T follicular helper cell (primary cell): ENCODE measurements at regions not wholly inside any gene's neighbourhood (a gene's known extent, or its start where the extent isn't known, plus 50 kb on each side); places are given as distances from the start of the nearest gene placed in this dataset.
"Not testable (repeated sequence)": the region's sequence is repeated elsewhere in the genome, so short reads cannot be mapped to it uniquely, and the experiment has no call there.

Experiments
- DNase-seq: peaks from one replicate; pipeline ENCODE4 v3.0.0-alpha.2; 2020; ENCODE audit warnings: low read depth

GRCh38 chr12:131413471-131413870, 297.4 kb upstream of the SFSWAP start:
- DNase-seq: no peak

GRCh38 chr12:131414155-131414922, 296.6 kb upstream of the SFSWAP start:
- DNase-seq: not testable (repeated sequence)

DNA sequence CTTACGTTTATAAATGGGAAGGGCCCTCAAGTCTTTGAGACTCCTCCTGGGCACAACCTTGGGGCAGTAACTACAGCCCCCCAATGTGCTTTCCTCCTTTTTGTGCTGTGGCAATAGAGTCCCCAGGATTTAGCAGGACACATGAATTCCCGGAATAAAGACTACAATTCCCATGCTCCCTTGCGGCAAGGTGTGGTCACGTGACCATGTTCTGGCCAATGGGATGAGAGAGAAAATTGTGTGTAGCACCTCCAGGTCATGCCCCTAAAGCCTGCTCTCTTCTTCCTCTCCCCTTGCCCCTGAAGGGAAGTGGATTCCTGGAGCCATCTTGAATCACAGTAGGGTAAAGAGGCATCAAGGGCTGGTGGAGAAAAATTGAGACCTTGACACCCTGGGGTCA, 295.1 kb upstream of the SFSWAP start:
- DNase-seq: no peak

DNA sequence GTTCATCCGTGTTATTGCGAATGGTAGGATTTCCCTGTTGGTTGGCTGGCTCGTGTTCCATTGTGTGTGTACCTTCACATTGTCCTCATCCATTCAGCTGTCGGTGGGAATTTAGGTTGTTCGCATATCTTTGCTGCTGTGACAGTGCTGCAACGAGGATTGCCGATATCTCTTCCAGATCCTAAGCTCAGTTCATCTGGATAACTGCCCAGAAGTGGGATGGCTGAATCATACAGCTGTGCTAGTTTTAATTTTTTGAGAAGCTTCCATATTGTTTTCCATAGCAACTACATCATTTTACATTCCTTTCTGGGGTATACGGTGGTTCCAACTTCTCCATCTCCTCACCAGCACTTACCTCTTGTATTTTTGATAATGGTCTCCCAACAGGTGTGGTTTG, 292.8 kb upstream of the SFSWAP start:
- DNase-seq: no peak

DNA sequence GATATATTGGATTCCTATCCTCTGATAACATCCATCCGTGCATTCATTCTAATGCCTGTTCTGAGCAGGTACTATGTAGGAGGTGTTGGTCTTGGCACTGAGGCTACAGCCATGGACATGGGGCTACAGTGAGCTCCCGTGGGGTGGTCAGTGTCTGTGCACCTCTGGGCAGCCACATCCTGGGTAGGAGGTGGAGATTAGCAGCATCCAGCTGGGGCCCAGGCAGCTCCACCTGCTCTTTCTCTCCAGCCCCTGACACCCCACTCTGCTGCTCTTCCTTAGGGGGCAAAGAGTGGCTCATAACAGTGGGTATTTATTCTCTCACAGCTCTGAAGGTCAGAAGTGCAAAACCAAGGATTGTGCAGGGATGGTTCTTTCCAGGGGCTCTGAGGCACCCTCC, 292.0 kb upstream of the SFSWAP start:
- no peak for DNase-seq

DNA sequence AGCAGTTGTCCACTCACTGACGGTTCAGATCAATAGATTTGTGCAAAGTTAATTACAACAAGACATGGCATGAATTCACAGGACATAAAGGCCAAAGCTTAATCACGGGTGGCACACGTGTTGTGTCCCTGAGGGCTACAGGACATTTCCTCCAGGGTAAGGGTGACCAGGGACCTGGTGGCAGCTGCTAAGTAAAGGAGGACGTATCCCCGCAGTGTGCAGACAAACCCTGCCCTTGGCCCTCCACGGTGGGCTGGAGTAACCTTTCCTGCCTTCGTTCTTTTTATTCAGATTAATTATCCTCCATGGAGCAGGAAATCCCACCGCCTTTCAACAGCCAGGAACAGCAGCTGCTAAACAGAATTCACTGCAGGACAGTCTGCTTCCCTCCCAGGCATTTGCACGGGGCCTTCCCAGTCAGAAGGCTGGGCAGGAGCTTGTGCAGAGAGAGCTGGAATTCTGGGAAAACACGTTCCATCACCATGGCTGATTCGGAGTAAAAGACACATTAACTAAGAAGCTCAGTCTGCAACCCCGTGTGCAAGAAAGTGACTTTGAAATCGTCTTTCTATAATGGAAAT, 289.9 kb upstream of the SFSWAP start:
- DNase-seq: no peak

GRCh38 chr12:131421509-131422186, 289.2 kb upstream of the SFSWAP start:
- DNase-seq: no peak

DNA sequence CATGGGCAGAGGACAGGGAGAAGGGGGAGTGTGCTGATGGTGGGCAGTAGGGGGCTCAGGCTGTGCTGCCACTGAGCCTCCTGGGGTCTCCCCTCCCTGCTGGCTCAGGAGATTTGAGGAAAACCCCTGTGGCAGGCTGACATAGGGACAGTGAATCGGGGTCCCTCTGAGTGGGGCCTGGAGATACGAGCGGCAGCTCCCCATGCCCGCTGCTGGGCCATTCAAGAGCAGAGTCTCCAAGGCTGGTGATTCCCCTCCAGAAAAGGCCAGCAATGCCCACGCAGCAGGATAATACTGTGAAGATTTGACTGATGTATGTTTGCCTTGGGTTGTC, 288.7 kb upstream of the SFSWAP start:
- no peak for DNase-seq

GRCh38 chr12:131422744-131423143, 288.1 kb upstream of the SFSWAP start:
- no peak for DNase-seq

DNA sequence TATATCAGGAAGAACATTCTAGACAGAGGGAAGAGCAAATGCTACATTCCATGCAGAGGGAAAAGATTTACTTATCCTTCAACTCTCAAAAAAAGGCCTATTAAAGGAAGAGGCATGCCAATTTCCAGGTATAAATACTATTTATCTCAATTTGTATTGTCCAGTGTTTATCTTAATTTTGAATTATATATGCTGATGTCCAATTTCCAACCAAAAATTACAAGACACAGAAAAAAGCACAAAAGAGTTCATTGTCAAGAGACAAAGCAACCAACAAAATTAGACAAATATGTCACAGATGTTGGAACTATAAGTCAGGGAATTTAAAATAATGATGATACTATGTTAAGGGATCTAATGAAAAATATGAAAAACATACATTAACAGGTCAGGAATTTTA, 286.6 kb upstream of the SFSWAP start:
- no peak for DNase-seq

DNA sequence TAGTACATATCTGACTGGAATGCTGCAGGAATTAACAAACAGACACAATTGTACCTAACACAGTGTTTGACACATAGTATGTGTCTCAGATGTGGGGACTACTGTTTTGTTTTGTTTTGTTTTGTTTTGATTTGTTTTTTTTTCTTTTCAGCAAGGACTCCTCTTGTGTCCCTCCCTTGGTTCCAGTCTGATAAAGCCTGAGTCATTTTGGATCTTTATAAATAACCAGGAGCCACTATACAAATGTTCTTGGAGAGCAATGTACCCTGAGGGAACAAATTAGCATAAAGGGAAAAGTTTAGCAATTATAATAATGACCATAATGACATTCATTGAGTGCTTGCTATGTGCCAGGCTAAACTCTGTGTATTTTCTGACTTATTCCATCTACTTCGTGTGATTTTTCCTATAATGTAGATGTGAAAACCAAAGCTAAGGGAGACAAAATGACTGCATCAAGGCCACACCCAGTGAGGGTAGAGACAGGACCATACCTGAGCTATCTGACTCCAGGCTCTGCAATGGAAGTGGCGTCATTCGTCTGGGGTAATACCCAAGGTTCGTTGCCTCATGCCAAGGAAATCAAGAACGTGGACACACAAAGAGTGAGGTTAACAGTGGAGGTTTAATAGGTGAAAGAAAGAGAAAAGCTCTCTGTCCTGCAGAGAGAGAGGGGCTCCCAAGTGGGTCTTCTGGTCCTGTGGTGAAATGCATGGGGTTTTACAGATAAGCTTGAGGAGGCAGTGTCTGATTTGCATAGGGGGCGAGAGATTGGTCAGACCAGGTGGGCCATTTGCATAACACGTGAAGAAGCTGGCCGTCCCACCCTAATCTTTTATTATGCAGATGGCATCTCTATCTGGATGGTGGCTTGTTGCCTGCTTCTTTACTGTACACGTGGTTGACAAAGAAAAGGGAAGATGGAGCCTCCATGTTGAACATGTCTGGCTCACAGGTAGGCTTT, 285.5 kb upstream of the SFSWAP start:
- no peak for DNase-seq

GRCh38 chr12:131428091-131428685, 282.7 kb upstream of the SFSWAP start:
- no peak for DNase-seq

- not testable (repeated sequence) for DNase-seq
These were observed 281.7 kb upstream of the SFSWAP start for GRCh38 chr12:131429221-131429620.

DNA sequence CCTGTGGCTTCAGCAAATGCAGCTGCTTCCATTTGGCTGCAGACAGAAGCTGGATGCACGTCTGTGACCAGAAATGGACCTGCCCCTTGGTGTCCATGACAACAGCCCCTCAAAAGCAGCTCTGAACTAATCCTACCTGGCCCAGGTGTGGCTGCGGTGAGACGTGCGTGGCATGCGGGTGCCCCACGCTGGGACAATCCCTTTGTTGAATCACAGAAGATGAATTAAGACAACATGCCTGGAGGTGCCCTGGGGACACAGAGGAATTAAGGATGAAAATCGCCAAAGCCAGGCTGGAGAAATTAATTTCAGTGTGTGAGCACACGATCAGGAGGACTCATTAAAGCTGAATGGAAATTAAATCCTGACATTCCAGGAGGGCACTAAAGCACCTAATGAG, 281.2 kb upstream of the SFSWAP start:
- not testable (repeated sequence) for DNase-seq

DNA sequence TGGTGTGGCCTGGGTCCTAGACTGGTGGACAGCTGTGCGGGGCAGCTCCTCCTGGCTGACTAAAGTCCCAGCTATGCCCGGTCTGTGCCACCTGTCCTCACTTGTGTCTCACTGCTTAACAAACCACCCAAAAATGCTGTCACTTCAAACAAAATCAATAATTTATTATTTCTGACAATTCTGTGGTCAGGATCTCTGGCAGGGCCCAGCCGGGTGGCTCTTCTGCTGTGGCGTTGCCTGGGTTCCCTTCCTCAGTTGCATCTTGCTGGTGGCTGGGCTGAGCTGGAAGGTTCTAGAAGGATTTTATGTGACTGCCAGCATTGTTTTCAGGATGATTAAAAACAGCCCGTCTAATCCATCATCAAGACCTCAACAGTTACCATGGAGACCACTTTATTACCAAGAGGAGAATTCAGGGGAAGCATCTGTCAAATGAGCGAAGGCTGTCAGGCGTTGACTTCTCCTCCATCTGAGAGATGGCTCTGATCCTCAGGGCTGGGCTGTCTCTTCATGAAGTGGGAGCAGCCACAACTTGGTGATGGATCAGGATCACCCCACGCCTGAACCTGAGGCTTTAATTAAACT, 280.6 kb upstream of the SFSWAP start:
- no peak for DNase-seq

GRCh38 chr12:131431126-131431655, 279.7 kb upstream of the SFSWAP start:
- DNase-seq: not testable (repeated sequence)

GRCh38 chr12:131432532-131433260, 278.2 kb upstream of the SFSWAP start:
- no peak for DNase-seq

GRCh38 chr12:131434208-131435125, 276.4 kb upstream of the SFSWAP start:
- DNase-seq: no peak
